ENCODE measurements at regions not wholly inside any gene's neighbourhood (a gene's known extent, or its start where the extent isn't known, plus 50 kb on each side); places are given as distances from the start of the nearest gene placed in this dataset.

DNA sequence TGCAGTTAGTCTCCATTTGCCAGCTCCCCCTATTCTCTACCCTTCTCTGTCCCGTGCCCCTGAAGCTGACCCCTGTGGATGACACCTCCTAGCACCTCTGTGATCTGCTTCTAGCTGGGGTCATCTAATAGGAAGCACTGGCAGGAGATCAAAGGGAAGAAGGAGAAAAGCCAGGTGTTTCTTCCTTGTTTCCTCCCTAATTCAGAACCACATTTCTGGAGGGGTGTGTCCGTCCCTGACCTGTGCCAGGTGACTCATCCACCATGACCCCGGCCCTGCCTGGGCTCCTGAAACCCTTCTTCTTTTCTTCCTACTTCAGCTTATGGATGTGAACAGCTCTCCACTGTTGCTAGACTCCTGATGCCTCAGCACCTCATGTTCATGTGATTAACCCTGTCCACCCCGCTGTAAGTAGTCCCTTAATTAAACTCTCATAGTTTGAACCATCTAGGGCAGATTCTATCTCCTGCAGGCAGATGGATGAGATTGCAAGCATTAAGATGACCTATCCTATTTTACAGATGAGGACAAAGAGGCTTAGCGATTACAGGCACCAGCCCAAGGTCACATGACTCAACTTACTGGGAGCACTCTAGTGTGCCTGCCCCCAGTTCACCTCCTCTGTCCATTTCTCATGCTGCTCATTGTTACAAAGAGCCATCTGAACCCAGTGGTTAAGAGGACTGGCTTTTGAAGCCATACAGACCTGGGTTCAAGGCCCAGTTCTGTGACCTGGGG lies 770.5 kb downstream of the MED13L start:
- DNase-seq (ENCODE audit: low spot score), result no peak

- no peak for DNase-seq (ENCODE audit: low spot score)
These were observed 772.9 kb downstream of the MED13L start for GRCh38 chr12:115504306-115505290.

GRCh38 chr12:115500872-115501271 lies 776.6 kb downstream of the MED13L start:
- no peak for DNase-seq (ENCODE audit: low spot score)

GRCh38 chr12:115495300-115495699 lies 782.2 kb downstream of the MED13L start:
- DNase-seq (ENCODE audit: low spot score), result no peak

DNA sequence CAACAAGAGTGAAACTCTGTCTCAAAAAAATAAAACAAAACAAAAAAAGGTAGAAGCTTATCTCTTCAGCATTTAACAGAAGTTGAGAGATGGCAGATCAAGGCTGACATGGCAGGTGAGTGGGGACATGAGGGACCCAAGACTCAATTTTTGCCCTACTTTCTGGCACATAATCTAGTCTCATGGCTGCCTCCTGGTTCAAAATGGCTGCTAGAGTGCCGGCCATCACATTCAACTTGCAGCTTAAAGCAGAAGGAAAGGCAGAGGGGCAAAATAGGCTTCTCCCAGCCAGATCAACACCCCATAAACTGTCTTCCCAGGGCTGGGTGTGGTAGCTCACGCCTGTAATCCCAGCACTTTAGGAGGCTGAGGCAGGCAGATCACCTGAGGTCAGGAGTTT lies 784.9 kb downstream of the MED13L start:
- no peak for DNase-seq (ENCODE audit: low spot score)

DNA sequence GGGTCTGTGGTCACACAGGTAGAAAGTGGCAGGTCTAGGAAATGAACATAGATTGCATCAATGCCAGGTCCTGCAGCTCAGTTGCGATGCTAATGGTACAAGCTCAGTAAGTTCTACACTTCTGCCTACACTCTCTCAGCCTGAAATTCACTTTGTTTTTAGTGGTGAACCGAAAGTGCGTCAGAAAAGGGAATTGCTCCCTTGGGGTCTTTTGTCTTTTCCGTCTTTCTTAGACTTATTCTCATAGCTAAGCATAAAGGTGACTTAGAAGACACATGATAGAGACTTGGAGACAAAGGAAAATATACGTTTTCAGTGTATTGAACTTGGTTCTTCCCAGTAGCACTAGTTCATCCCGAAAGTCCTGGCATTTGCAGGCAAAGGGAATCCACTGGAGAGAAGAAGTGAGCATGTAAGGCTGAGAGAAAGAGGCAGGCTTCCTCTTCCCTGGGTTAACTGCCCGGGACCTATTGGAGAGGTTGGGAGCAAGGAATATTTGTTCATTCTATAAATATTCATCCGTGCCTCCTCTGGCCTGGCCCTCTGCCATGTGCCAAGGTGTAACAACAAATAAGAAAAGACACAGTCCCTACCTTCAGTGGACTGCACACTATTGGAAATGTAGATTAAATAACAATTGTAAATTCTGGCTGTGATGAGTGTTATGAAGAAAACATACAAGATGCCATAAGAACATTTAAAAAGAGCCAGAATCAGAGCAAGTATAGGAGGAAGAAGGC lies 785.8 kb downstream of the MED13L start:
- no peak for DNase-seq (ENCODE audit: low spot score)

GRCh38 chr12:115489253-115489652 lies 788.2 kb downstream of the MED13L start:
- DNase-seq (ENCODE audit: low spot score), result no peak

DNA sequence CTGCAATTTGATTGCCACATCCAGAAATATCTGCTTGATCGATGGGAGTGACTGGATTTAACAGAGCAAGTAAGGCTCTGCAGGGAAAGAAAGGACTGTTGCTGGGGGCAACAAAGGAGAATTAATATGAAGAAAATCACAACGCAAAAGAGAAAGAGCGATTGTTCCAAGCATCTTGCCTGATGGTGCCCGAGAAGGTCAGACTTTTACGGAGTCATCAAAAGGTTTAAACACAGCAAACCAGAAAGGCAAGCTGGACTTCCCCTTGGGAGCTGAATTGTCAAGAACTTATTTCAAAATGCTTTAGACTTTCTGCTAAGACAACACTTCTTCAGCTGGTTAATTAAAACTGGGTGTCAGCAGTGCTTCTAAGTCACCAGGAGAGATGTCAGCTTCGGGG lies 791.5 kb downstream of the MED13L start:
- DNase-seq (ENCODE audit: low spot score), result no peak

- DNase-seq (ENCODE audit: low spot score), result no peak
These were observed 792.0 kb downstream of the MED13L start for GRCh38 chr12:115485503-115485902.

DNA sequence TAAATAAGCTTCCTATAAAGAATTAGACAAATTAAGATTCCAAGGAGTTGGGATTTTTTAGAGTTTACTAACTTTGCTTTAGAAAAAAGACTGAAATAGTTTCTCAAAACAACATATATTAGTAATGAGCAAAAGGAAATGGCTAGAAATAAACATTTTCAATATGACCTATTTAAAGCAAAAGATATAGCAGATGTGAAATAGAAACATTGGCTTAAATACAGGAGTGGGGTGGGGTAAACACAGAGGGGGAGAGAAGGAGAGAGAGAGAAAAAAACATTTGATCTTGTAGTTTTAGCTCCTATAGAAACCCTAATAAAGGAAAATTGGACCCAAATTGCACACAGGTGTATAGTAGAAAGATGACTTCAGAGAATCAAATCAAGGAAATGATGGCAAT lies 794.5 kb downstream of the MED13L start:
- DNase-seq (ENCODE audit: low spot score), result no peak

- no peak for DNase-seq (ENCODE audit: low spot score)
These were observed 796.4 kb downstream of the MED13L start for GRCh38 chr12:115481141-115481540.

GRCh38 chr12:115478505-115478904 lies 794.5 kb upstream of the TBX3 start:
- DNase-seq (ENCODE audit: low spot score), result no peak

DNA sequence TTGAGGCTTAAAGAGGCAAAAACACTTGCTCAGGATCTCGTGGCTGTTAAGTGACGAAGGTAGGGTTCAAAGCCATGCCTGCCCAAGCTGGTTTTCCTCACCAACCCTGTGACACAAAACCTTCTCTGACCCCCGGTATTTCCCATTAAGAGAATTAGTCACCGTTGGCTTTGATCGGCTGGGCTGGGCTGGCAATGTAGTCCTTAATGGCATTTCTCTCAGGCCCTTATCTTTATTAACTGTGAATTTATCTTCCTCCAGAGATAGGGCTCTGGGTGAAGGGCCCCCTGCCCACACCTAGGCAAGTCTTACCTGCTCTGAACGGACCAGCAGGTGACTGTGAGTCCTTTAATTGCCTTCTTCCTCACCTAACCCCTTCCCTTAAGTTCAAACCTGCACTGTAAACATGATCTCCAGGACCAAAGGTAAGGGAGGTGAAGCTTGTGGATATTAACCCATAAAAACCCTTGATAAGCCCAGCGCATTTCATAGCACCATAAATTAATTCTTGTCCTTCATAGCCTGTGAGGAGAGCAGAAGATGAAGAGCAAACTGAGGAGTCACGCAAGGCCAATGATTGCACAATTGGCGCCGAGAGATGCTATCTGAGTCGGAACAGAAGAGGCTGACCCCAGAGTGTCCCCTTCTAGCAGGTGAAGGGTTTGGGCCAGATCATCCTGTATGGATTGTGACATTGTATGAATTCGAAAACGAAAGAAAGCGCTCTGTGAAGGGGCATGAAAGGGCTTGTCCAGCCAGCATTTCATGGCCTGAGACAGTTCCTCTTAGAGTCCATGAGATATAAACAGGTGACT lies 790.8 kb upstream of the TBX3 start:
- no peak for DNase-seq (ENCODE audit: low spot score)

DNA sequence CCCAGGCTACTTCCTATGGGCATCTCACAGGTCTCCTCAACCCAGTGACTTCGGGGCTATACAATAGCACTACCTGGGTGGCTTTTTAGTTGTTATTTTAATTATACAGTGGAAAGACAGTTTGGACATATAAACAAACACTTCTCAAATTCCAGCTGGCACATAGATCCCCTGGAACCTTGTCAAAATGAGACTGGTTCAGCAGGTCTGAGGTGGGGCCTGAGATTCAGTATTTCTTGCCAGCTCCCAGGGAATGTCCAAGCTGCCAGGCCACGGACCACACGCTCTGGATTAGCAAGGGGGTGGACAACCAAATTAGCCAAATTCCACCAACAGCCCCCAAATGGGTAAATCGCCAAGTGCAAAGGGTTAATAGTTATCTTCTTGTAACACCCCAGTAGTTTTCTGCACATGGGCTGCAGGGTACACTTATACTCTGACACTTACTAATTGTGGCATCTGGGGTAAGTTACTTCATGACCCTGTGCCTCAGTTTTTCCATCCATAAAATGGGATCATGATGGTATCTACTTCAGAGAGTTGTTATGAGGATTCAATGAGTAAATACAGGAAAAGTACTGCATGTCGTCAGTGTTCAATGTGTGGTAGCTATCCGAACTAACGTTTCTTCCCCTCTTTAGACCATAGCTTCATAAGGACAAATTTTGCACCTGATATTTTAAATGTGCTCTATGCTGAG lies 789.4 kb upstream of the TBX3 start:
- no peak for DNase-seq (ENCODE audit: low spot score)

- no peak for DNase-seq (ENCODE audit: low spot score)
These were observed 788.9 kb upstream of the TBX3 start for GRCh38 chr12:115472852-115473251.

- no peak for DNase-seq (ENCODE audit: low spot score)
These were observed 787.0 kb upstream of the TBX3 start for GRCh38 chr12:115470977-115471376.

GRCh38 chr12:115470526-115470925 lies 786.6 kb upstream of the TBX3 start:
- no peak for DNase-seq (ENCODE audit: low spot score)

- DNase-seq (ENCODE audit: low spot score), result no peak
These were observed 784.1 kb upstream of the TBX3 start for GRCh38 chr12:115468087-115468510.

GRCh38 chr12:115467531-115467930 lies 783.6 kb upstream of the TBX3 start:
- DNase-seq (ENCODE audit: low spot score), result no peak

DNA sequence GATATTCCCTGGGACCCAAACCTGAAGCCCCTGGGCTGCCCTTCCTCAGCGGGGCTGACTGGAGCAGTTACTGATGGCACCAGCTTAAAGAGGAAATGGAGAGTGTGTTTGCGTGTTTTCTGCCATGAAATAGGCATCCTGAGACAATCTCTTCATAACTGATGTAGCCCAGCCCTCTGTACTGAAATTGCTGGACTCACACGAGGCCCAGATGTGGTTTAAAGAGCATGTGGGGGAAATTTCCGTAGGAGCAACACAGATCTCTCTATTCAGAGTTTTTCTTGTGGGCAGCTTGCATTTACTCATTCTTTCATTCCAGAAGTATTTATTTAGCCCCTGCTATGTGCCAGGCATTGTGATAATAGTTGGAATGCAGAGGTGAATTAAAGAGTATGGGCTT lies 782.1 kb upstream of the TBX3 start:
- DNase-seq (ENCODE audit: low spot score), result no peak

DNA sequence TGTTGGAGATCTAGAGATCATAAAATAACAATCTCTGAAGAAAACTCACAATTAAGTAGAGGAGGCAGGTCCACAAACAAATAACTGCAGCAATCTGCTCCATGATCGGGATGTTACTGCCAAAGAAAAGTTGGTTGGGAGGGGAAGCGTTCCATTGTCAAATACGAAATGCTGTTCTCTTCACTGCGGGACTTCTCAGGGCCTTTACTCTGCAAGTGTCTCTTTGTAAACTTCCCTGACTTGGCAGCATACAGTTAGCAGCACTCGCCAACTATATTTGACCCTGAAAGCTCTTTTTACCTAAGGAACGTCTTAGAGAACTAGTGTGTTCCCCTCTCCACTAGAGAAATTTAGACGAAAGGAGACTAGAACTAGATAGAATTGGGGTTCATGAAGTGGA lies 780.7 kb upstream of the TBX3 start:
- DNase-seq (ENCODE audit: low spot score), result no peak

Data from ecto neural progenitor cell (in vitro differentiated cells).